Nephron progenitor cell (in vitro differentiated cells): ENCODE measurements at regions not wholly inside any gene's neighbourhood (a gene's known extent, or its start where the extent isn't known, plus 50 kb on each side); places are given as distances from the start of the nearest gene placed in this dataset.

Source experiments
- DNase-seq: peaks from one replicate; pipeline ENCODE4 v3.0.0; 2021
- H3K27ac Mint-ChIP-seq: 2 replicates; pipeline ENCODE4 v1.8.0; 2021; ENCODE audit warnings: mild to moderate bottlenecking, moderate library complexity, mixed read lengths
- H3K27me3 Mint-ChIP-seq: 2 replicates; pipeline ENCODE4 v1.8.0; 2021; ENCODE audit warnings: mild to moderate bottlenecking, low read depth, mixed read lengths; ENCODE audit not compliant: poor library complexity
- H3K36me3 Mint-ChIP-seq: 2 replicates; pipeline ENCODE4 v1.8.0; 2021; ENCODE audit warnings: low read depth, mixed read lengths
- H3K4me1 Mint-ChIP-seq: 2 replicates; pipeline ENCODE4 v1.8.0; 2021; ENCODE audit warnings: mixed read lengths
- H3K4me3 Mint-ChIP-seq: 2 replicates; pipeline ENCODE4 v1.8.0; 2021; ENCODE audit warnings: mild to moderate bottlenecking, moderate library complexity, mixed read lengths
- H3K9me3 Mint-ChIP-seq: 2 replicates; pipeline ENCODE4 v1.8.0; 2021; ENCODE audit warnings: mild to moderate bottlenecking, moderate library complexity, mixed read lengths
- TF ChIP-seq, protein P1 (sequence below): fragments of 200-600 bp; sonication (generic); IDR thresholded peaks from 2 replicates; pipeline ENCODE4 v1.5.0; 2021; ENCODE audit warnings: antibody characterized with exemption

GRCh38 chr2:219876931-219877330 is 249.5 kb downstream of the SLC4A3 start:
- DNase-seq = no peak

GRCh38 chr2:219877728-219878127 is 250.3 kb downstream of the SLC4A3 start:
- no peaks in the 10 kb centered on the region for H3K9me3 Mint-ChIP-seq
- no peak for DNase-seq
- peaks cover 13% of the 10 kb centered on the region for H3K27me3 Mint-ChIP-seq
- no peaks in the 10 kb centered on the region for H3K36me3 Mint-ChIP-seq
- TF ChIP-seq, protein P1, sequence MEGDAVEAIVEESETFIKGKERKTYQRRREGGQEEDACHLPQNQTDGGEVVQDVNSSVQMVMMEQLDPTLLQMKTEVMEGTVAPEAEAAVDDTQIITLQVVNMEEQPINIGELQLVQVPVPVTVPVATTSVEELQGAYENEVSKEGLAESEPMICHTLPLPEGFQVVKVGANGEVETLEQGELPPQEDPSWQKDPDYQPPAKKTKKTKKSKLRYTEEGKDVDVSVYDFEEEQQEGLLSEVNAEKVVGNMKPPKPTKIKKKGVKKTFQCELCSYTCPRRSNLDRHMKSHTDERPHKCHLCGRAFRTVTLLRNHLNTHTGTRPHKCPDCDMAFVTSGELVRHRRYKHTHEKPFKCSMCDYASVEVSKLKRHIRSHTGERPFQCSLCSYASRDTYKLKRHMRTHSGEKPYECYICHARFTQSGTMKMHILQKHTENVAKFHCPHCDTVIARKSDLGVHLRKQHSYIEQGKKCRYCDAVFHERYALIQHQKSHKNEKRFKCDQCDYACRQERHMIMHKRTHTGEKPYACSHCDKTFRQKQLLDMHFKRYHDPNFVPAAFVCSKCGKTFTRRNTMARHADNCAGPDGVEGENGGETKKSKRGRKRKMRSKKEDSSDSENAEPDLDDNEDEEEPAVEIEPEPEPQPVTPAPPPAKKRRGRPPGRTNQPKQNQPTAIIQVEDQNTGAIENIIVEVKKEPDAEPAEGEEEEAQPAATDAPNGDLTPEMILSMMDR = no peak
- no peak overlapping the region for H3K4me3 Mint-ChIP-seq
- no peak overlapping the region for H3K27ac Mint-ChIP-seq
- peaks cover 15% of the 10 kb centered on the region for H3K4me1 Mint-ChIP-seq

More at GRCh38 chr2:219876931-219877330, 249.5 kb downstream of the SLC4A3 start:
- Mint-ChIP-seq H3K9me3 (no peaks in the 10 kb centered on the region), H3K27ac (no peak overlapping the region), H3K4me1 (peaks cover 23% of the 10 kb centered on the region), H3K27me3 (peaks cover 13% of the 10 kb centered on the region), H3K36me3 (no peaks in the 10 kb centered on the region), H3K4me3 (no peak overlapping the region)
- TF ChIP-seq, protein P1 = no peak

DNA sequence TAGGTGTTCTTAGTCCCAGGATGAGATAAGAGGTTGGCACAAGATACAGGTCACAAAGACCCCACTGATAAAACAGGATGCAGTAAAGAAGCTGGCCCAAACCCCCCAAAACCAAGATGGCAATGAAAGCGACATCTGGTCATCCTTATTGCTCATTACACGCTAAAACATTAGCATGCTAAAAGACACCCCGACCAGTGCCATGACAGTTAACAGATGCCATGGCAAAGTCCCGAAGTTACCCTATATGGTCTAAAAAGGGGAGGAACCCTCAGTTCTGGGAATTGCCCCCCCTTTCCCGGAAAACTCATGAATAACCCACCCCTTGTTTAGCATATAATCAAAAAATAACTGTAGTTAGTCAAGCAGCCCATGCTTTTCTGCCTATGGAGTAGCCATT is 251.1 kb downstream of the SLC4A3 start:
- H3K4me1 Mint-ChIP-seq = peaks cover 8% of the 10 kb centered on the region

GRCh38 chr2:219881851-219882250 is 254.4 kb downstream of the SLC4A3 start:
- Mint-ChIP-seq H3K36me3 (no peaks in the 10 kb centered on the region), H3K27me3 (peaks cover 9% of the 10 kb centered on the region), H3K9me3 (no peaks in the 10 kb centered on the region), H3K27ac (no peak overlapping the region), H3K4me3 (no peak overlapping the region), H3K4me1 (peaks cover 4% of the 10 kb centered on the region)
- no peak for DNase-seq
- TF ChIP-seq, protein P1 = no peak

More for the DNA sequence above, 251.1 kb downstream of the SLC4A3 start:
- Mint-ChIP-seq H3K27ac (no peak overlapping the region), H3K27me3 (peaks cover 10% of the 10 kb centered on the region), H3K9me3 (no peaks in the 10 kb centered on the region), H3K4me3 (no peak overlapping the region), H3K36me3 (no peaks in the 10 kb centered on the region)
- DNase-seq = no peak
- TF ChIP-seq, protein P1 = no peak

- H3K4me3 Mint-ChIP-seq = no peak overlapping the region
- TF ChIP-seq, protein P1 = no peak
- H3K36me3 Mint-ChIP-seq = no peaks in the 10 kb centered on the region
- no peaks in the 10 kb centered on the region for H3K4me1 Mint-ChIP-seq
- H3K27ac Mint-ChIP-seq = no peak overlapping the region
- H3K9me3 Mint-ChIP-seq = peaks cover 10% of the 10 kb centered on the region
- no peak for DNase-seq
- peaks cover 4% of the 10 kb centered on the region for H3K27me3 Mint-ChIP-seq
Measured at GRCh38 chr2:219886615-219887014, 259.2 kb downstream of the SLC4A3 start.

GRCh38 chr2:219887870-219888269 is 260.4 kb downstream of the SLC4A3 start:
- Mint-ChIP-seq H3K27ac (no peak overlapping the region), H3K4me3 (no peak overlapping the region), H3K36me3 (no peaks in the 10 kb centered on the region), H3K9me3 (peaks cover 10% of the 10 kb centered on the region), H3K4me1 (no peaks in the 10 kb centered on the region), H3K27me3 (peaks cover 4% of the 10 kb centered on the region)
- TF ChIP-seq, protein P1 = no peak
- DNase-seq = no peak
